OCI-LY1 (cell line): ENCODE measurements at regions not wholly inside any gene's neighbourhood (a gene's known extent, or its start where the extent isn't known, plus 50 kb on each side); places are given as distances from the start of the nearest gene placed in this dataset.
A peak's percentile ranks its signal among the peaks of the same experiment; 100 is the strongest.

Source experiments
- H2AFZ ChIP-seq: fragments of 200-600 bp; sonication (generic), shearing (Covaris generic); 2 replicates; pipeline ENCODE4 v1.6.0; 2014; ENCODE audit warnings: antibody characterized with exemption, mild to moderate bottlenecking, low read length
- H3F3A ChIP-seq: fragments of 200-600 bp; sonication (generic), shearing (Covaris generic); 2 replicates; pipeline ENCODE4 v1.6.0; 2014; ENCODE audit warnings: mild to moderate bottlenecking, antibody characterized with exemption, low read length, moderate library complexity; ENCODE audit not compliant: insufficient read depth
- H3K27ac ChIP-seq: fragments of 200-600 bp; sonication (generic); 2 replicates; pipeline ENCODE4 v1.5.1; 2014; ENCODE audit warnings: low read length, mixed run types, mild to moderate bottlenecking, low read depth; ENCODE audit not compliant: poor library complexity, severe bottlenecking
- H3K27me3 ChIP-seq: fragments of 200-600 bp; sonication (generic); 2 replicates; pipeline ENCODE4 v1.6.0; 2014; ENCODE audit warnings: antibody characterized with exemption, mild to moderate bottlenecking, low read length, moderate library complexity; ENCODE audit not compliant: insufficient read depth
- H3K36me3 ChIP-seq: fragments of 200-600 bp; sonication (generic); 2 replicates; pipeline ENCODE4 v1.6.1; 2014; ENCODE audit warnings: mild to moderate bottlenecking, antibody characterized with exemption, low read length, moderate library complexity, mixed read lengths; ENCODE audit not compliant: insufficient read depth
- H3K4me1 ChIP-seq: fragments of 200-600 bp; sonication (generic); 2 replicates; pipeline ENCODE4 v1.5.1; 2014; ENCODE audit warnings: mild to moderate bottlenecking, low read length, moderate library complexity; ENCODE audit not compliant: insufficient read depth, severe bottlenecking
- H3K4me2 ChIP-seq: fragments of 200-600 bp; sonication (generic), shearing (Covaris generic); 2 replicates; pipeline ENCODE4 v1.6.1; 2014; ENCODE audit warnings: low read length
- H3K4me3 ChIP-seq: fragments of 200-600 bp; sonication (generic); 2 replicates; pipeline ENCODE4 v1.5.1; 2014; ENCODE audit warnings: low read length, low read depth, mild to moderate bottlenecking, mixed read lengths; ENCODE audit not compliant: poor library complexity, severe bottlenecking
- H3K79me2 ChIP-seq: fragments of 200-600 bp; shearing (Covaris generic); 2 replicates; pipeline ENCODE4 v1.6.1; 2016; ENCODE audit warnings: mixed run types, low read length, mixed read lengths; ENCODE audit not compliant: insufficient read depth
- H3K9ac ChIP-seq: fragments of 200-600 bp; sonication (generic), shearing (Covaris generic); 2 replicates; pipeline ENCODE4 v1.6.1; 2014; ENCODE audit warnings: mild to moderate bottlenecking, low read length, mixed read lengths
- H3K9me2 ChIP-seq: fragments of 200-600 bp; sonication (generic), shearing (Covaris generic); 2 replicates; pipeline ENCODE4 v1.6.1; 2014; ENCODE audit warnings: low read depth, mild to moderate bottlenecking, low read length, mixed read lengths
- H3K9me3 ChIP-seq: fragments of 200-600 bp; shearing (Covaris generic); 2 replicates; pipeline ENCODE4 v1.6.1; 2014; ENCODE audit warnings: low read length, mixed read lengths
- H4K20me1 ChIP-seq: fragments of 200-600 bp; sonication (generic), shearing (Covaris generic); 2 replicates; pipeline ENCODE4 v1.6.0; 2016; ENCODE audit warnings: mild to moderate bottlenecking, low read length; ENCODE audit not compliant: insufficient read depth
- EZH2 ChIP-seq: fragments of 200-600 bp; sonication (generic), shearing (Covaris generic); IDR thresholded peaks from 2 replicates; pipeline ENCODE4 v1.8.0; 2017; ENCODE audit warnings: borderline replicate concordance, mixed run types, mild to moderate bottlenecking, antibody characterized with exemption, low read length, moderate library complexity, mixed read lengths
- TF ChIP-seq, protein P1 (sequence below): fragments of 200-600 bp; sonication (generic), shearing (Covaris generic); IDR thresholded peaks from 2 replicates; pipeline ENCODE4 v1.5.1; 2017; ENCODE audit warnings: mild to moderate bottlenecking, antibody characterized with exemption, low read length, moderate library complexity, mixed read lengths

DNA sequence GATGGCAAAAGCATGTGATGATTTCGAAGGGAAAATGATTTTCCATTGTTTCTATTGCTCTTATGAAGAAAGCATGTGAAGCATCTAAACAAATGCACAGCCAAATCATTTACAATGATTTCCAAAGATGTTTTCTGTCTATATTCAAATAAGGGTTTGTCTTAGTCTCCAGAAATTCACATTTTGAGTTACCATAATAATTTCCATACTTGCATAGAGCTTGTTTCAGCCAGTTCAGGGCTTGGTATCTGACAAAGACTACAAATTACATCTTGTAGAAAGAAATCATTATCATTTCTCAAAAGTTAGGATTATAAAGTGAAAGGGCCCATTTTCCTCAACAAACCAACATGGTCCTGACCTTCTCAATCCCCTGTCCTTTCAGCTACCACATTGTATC lies 74.4 kb upstream of the PLEKHG1 start:
- Histone ChIP-seq H3K4me1 (peaks cover 5% of the 10 kb centered on the region), H3K9me2 (no peaks in the 10 kb centered on the region), H3K4me3 (no peak overlapping the region), H3K79me2 (no peaks in the 10 kb centered on the region), H3K4me2 (no peak overlapping the region), H4K20me1 (no peaks in the 10 kb centered on the region), H2AFZ (no peak overlapping the region), H3K27me3 (no peaks in the 10 kb centered on the region), H3K36me3 (no peaks in the 10 kb centered on the region), H3K27ac (no peak overlapping the region), H3K9ac (no peak overlapping the region), H3F3A (no peaks in the 10 kb centered on the region), H3K9me3 (no peaks in the 10 kb centered on the region)
- TF ChIP-seq, protein P1, sequence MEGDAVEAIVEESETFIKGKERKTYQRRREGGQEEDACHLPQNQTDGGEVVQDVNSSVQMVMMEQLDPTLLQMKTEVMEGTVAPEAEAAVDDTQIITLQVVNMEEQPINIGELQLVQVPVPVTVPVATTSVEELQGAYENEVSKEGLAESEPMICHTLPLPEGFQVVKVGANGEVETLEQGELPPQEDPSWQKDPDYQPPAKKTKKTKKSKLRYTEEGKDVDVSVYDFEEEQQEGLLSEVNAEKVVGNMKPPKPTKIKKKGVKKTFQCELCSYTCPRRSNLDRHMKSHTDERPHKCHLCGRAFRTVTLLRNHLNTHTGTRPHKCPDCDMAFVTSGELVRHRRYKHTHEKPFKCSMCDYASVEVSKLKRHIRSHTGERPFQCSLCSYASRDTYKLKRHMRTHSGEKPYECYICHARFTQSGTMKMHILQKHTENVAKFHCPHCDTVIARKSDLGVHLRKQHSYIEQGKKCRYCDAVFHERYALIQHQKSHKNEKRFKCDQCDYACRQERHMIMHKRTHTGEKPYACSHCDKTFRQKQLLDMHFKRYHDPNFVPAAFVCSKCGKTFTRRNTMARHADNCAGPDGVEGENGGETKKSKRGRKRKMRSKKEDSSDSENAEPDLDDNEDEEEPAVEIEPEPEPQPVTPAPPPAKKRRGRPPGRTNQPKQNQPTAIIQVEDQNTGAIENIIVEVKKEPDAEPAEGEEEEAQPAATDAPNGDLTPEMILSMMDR: no peak
- TF ChIP-seq EZH2: no peak

DNA sequence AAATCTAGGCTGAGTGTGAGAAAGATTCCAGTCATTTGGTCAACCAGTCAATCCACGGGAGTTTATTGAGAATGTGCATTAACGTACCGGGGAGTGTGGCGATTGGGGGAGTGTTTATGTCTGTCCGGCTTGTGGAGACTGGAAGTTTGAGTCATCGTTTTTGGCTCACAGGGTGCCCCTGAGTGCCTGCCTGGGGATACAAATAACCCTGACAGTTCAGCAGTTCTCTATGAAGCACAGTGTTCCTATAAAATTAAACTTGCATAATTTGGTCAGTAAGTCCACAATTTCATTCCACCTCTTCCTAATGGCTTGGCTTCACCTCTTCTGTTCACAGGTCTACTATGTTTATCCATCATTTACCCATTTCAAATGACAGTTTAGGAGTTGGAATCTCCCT lies 72.6 kb upstream of the PLEKHG1 start:
- Histone ChIP-seq H3F3A (no peaks in the 10 kb centered on the region), H3K79me2 (no peaks in the 10 kb centered on the region), H3K4me2 (no peak overlapping the region), H3K4me3 (no peak overlapping the region), H3K4me1 (peaks cover 5% of the 10 kb centered on the region), H3K27me3 (no peaks in the 10 kb centered on the region), H3K9me3 (no peaks in the 10 kb centered on the region), H2AFZ (no peak overlapping the region), H3K9ac (no peak overlapping the region), H4K20me1 (no peaks in the 10 kb centered on the region), H3K27ac (no peak overlapping the region), H3K9me2 (no peaks in the 10 kb centered on the region), H3K36me3 (no peaks in the 10 kb centered on the region; the same call in 1 of the 2 replicates)
- TF ChIP-seq, protein P1: no peak
- TF ChIP-seq EZH2: no peak

- TF ChIP-seq, protein P1: no peak
- no peak for TF ChIP-seq EZH2
- Histone ChIP-seq H2AFZ (no peak overlapping the region), H3K9me3 (no peaks in the 10 kb centered on the region), H3K9ac (no peak overlapping the region), H4K20me1 (no peaks in the 10 kb centered on the region), H3K4me3 (no peak overlapping the region), H3K9me2 (no peaks in the 10 kb centered on the region), H3F3A (no peaks in the 10 kb centered on the region), H3K79me2 (no peaks in the 10 kb centered on the region), H3K36me3 (no peaks in the 10 kb centered on the region; the same call in 1 of the 2 replicates), H3K4me1 (peaks cover 5% of the 10 kb centered on the region), H3K4me2 (peak overlapping the region; percentile 7; the same call in 1 of the 2 replicates), H3K27me3 (no peaks in the 10 kb centered on the region), H3K27ac (no peak overlapping the region)
These were observed 70.9 kb upstream of the PLEKHG1 start for GRCh38 chr6:150528648-150529285.
